Stimulated activated CD4-positive, alpha-beta T cell treated with anti-CD3 and anti-CD28 coated beads, Interleukin-1b, Interleukin-23, amount 100 ng/mL, for 1 hour (primary cell): ENCODE measurements at regions not wholly inside any gene's neighbourhood (a gene's known extent, or its start where the extent isn't known, plus 50 kb on each side); places are given as distances from the start of the nearest gene placed in this dataset.
"Not testable (repeated sequence)": the region's sequence is repeated elsewhere in the genome, so short reads cannot be mapped to it uniquely, and the experiment has no call there.

Experiments
- DNase-seq, 2 donors: peaks; one replicate each; pipeline ENCODE4 v3.0.0-alpha.2; 2020; ENCODE audit warnings: low read depth in 2 of 2

GRCh38 chr3:68676136-68676535, 256.2 kb downstream of the TAFA4 start:
- DNase-seq = no peak

DNA sequence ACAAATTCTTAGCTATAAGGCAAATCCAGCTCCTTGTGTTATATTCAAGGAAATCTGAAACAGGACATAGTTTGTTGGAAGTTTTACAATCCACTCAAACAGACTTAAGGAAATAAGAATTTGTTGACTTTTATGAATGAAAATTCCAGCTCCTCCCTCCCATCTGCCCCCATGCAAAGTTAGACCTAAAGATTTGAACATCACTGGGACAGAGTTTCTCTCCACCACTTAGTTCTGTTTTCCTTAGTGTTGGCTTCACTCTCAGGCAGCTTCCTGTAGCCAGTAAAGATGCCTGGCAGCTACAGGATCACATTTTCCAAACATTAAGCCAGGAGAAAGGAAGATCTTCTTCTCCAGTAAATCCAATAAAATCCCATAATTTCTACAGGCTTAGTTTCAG, 265.0 kb downstream of the TAFA4 start:
- no peak for DNase-seq

GRCh38 chr3:68666429-68667136, 265.8 kb downstream of the TAFA4 start:
- DNase-seq = no peak

DNA sequence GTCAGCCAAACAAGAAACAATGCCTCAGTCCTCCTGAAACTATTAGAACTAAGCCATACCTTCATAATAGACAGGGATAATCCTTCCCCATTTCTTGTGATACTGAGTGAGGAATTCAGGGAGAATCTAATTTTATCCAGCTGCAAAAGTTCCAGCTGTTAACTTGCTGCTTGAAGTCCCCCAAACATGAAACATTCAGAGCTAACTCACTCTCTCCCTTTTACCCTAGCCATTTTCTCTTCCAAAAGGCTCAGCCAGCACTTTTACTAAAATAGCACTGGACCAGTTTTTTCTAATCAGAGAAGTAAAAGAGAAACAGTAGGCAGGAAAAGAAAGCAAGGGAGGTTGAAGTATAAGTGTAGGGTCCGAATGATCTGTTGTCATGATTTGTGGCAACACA, 268.1 kb downstream of the TAFA4 start:
- DNase-seq = no peak

DNA sequence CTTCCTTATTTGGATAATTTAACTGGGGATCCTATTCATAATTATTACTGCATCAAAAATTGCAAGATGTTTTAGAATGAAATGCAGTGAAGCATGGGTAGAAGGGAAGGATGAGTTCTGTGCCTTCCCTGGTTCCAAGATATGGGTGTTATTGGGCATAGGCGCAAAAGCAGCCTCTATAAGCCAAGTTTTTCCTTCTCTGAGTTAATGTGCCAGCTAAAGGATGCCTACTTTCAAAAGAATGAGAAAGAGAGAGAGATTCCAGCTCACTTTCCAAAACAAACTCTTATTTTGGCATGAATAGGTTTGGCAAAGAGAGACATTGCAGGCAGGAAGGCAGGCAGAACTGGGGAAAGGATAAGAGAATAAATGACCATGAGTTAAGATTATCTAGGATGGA, 270.2 kb downstream of the TAFA4 start:
- DNase-seq = no peak

GRCh38 chr3:68650657-68651056, 281.7 kb downstream of the TAFA4 start:
- DNase-seq = not testable (repeated sequence)

DNA sequence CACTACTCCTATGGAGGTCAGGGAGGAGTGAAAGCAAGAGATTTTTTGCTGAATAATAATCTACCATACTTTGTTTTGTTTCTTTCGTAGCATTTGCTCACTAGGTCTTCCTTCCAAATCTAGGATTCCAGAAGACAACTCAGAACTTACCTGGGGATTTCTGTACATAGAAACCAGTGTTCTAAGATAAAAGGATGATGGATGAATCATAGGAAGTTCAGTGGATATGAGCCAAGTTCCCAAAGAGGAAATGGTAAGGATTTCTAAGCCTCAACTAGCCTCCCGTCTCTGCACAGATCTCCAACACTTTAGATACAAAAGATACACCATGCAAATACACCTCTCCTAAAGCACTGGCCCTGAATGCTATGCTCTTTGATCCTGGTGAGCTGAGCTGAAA, 283.9 kb downstream of the TAFA4 start:
- DNase-seq = no peak

GRCh38 chr3:68631850-68632545, 300.3 kb downstream of the TAFA4 start:
- no peak for DNase-seq

- no peak for DNase-seq
Observed at GRCh38 chr3:68620211-68620610, 312.1 kb downstream of the TAFA4 start.

- no peak for DNase-seq
Observed at GRCh38 chr3:68614087-68614486, 318.3 kb downstream of the TAFA4 start.

GRCh38 chr3:68571321-68571720, 361.0 kb downstream of the TAFA4 start:
- no peak for DNase-seq

DNA sequence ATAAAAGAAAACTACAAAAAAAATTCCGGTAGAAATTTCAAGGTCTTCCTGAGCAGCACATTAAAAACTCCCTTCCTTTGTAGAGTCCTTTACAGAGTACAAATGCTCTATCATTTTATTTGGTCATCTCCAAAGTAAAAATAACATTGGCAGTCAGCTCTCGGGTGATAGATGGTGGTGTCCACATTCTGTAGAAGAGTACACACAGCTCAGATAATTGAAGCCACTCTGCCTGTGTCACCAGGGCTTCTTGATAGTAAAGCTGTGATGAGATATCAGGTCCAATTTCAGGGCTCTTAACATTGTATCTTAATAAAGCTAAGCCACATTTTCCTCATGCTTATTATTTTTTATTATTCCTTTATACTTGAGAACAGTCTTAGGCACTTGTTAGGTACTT, 371.6 kb downstream of the TAFA4 start:
- DNase-seq = no peak

GRCh38 chr3:68535782-68536181, 396.6 kb downstream of the TAFA4 start:
- DNase-seq = no peak

GRCh38 chr3:68523330-68523729, 409.0 kb downstream of the TAFA4 start:
- no peak for DNase-seq

- no peak for DNase-seq
Observed at GRCh38 chr3:68515237-68515636, 417.1 kb downstream of the TAFA4 start.

DNA sequence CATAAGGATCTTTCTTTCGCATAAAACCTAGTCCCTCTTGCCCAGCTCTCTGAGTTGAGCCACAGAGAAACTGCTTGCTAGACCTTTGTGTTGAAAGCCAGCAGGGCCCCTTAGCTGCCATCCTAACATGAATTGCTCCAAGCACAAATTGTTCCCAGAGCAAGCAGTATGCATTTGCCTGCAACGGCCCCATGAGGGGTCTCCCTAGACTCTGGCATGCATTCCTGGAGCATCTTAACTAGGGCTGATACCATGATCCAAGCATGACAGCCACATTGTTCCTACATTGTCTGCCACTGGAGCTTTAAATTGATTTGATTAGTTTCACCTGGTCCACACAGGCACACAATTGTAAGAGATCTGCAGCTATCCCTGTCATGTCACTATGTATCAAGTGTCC, 428.1 kb downstream of the TAFA4 start:
- no peak for DNase-seq

GRCh38 chr3:68485845-68486244, 446.5 kb downstream of the TAFA4 start:
- DNase-seq = not testable (repeated sequence)

DNA sequence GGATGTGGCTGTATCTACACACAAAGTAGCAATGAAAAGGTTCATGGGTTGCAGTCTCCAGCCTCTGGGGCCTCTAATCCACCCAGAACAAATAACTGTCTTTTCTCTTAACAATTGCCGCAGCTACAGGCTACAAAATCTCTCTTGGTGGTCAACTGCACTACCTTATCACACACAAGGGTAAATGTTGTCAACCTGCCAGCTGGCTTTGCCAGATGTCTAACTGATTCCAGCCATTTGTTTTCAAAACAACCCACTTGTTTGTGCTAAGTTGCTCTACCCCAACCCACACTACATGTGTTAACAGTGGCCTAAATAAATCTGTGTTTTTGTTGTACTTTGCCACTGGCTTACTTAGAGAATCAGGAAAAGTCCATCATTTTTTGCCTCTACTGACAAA, 447.3 kb downstream of the TAFA4 start:
- DNase-seq = no peak

- DNase-seq = no peak
Observed at GRCh38 chr3:68483601-68484000, 448.7 kb downstream of the TAFA4 start.

GRCh38 chr3:68483041-68483440, 449.3 kb downstream of the TAFA4 start:
- DNase-seq = no peak

- DNase-seq = no peak
Observed at GRCh38 chr3:68482565-68482964, 449.8 kb downstream of the TAFA4 start.

DNA sequence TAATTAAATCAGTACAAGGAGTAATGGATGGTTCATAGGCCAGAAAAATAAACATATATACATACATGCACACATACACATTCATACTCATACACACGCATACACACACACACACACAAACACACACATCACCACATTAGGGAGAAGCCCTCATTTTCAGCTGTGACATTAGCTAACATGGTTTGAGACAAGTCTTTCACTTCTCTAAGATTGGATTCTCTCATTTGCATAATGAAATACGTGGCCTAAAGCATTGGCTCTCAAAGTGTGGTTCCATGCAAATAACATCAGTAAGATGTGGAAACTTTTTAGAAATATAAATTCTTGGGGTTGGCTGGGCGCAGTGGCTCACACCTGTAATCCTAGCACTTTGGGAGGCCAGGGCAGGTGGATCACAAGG, 452.6 kb downstream of the TAFA4 start:
- no peak for DNase-seq

- DNase-seq = no peak
Observed at GRCh38 chr3:68468695-68469375, 463.5 kb downstream of the TAFA4 start.
